Dedifferentiated amniotic fluid mesenchymal stem cell (primary cell): ENCODE measurements at regions not wholly inside any gene's neighbourhood (a gene's known extent, or its start where the extent isn't known, plus 50 kb on each side); places are given as distances from the start of the nearest gene placed in this dataset.

Experiments
- DNase-seq: peaks from one replicate; pipeline ENCODE4 v3.0.0-alpha.2; 2016; ENCODE audit errors: extremely low spot score

GRCh38 chr2:151156431-151156830 is 105.2 kb downstream of the RBM43 start:
- no peak for DNase-seq

- no peak for DNase-seq
Measured at GRCh38 chr2:151153601-151154000, 108.1 kb downstream of the RBM43 start.

- no peak for DNase-seq
Measured at GRCh38 chr2:151150331-151151320, 111.0 kb downstream of the RBM43 start.

GRCh38 chr2:151138507-151138906 is 123.2 kb downstream of the RBM43 start:
- peak; percentile 75 for DNase-seq

GRCh38 chr2:151137526-151137925 is 124.1 kb downstream of the RBM43 start:
- DNase-seq: no peak

- DNase-seq: no peak
Measured at GRCh38 chr2:151120011-151120410, 141.7 kb downstream of the RBM43 start.

- no peak for DNase-seq
Measured at GRCh38 chr2:151119374-151119773, 142.3 kb downstream of the RBM43 start.

GRCh38 chr2:151118269-151118668 is 143.4 kb downstream of the RBM43 start:
- no peak for DNase-seq

- DNase-seq: no peak
Measured at GRCh38 chr2:151114874-151115273, 146.8 kb downstream of the RBM43 start.

- no peak for DNase-seq
Measured at GRCh38 chr2:151113318-151113717, 148.3 kb downstream of the RBM43 start.

GRCh38 chr2:151111599-151112278 is 149.9 kb downstream of the RBM43 start:
- DNase-seq: peak; percentile 53

- no peak for DNase-seq
Measured at GRCh38 chr2:151106805-151107506, 154.7 kb downstream of the RBM43 start.

GRCh38 chr2:151103551-151103950 is 158.1 kb downstream of the RBM43 start:
- DNase-seq: no peak

GRCh38 chr2:151102226-151102625 is 159.4 kb downstream of the RBM43 start:
- no peak for DNase-seq

GRCh38 chr2:151098841-151099240 is 162.8 kb downstream of the RBM43 start:
- no peak for DNase-seq

- DNase-seq: peak; percentile 36
Measured at GRCh38 chr2:151097895-151098294, 163.8 kb downstream of the RBM43 start.

GRCh38 chr2:151097128-151097527 is 164.5 kb downstream of the RBM43 start:
- DNase-seq: peak; percentile 65

GRCh38 chr2:151096235-151096634 is 165.4 kb downstream of the RBM43 start:
- DNase-seq: no peak

- DNase-seq: no peak
Measured at GRCh38 chr2:151095463-151095862, 166.2 kb downstream of the RBM43 start.

- no peak for DNase-seq
Measured at GRCh38 chr2:151091583-151091982, 170.1 kb downstream of the RBM43 start.

- DNase-seq: no peak
Measured at GRCh38 chr2:151087377-151087776, 174.3 kb downstream of the RBM43 start.

- no peak for DNase-seq
Measured at GRCh38 chr2:151085181-151085611, 176.5 kb downstream of the RBM43 start.
